GM08714 (cell line): ENCODE measurements at regions not wholly inside any gene's neighbourhood (a gene's known extent, or its start where the extent isn't known, plus 50 kb on each side); places are given as distances from the start of the nearest gene placed in this dataset.

Experiments used
- H3K4me3 ChIP-seq: fragments of 200-500 bp; sonication (Bioruptor generic); 2 replicates; pipeline ENCODE4 v1.5.1; 2014; ENCODE audit warnings: mild to moderate bottlenecking, low read length, inconsistent platforms
- ZNF274 ChIP-seq: IDR thresholded peaks from 2 replicates; pipeline ENCODE4 v1.6.1; 2012; ENCODE audit warnings: mild to moderate bottlenecking, low read depth, low read length

DNA sequence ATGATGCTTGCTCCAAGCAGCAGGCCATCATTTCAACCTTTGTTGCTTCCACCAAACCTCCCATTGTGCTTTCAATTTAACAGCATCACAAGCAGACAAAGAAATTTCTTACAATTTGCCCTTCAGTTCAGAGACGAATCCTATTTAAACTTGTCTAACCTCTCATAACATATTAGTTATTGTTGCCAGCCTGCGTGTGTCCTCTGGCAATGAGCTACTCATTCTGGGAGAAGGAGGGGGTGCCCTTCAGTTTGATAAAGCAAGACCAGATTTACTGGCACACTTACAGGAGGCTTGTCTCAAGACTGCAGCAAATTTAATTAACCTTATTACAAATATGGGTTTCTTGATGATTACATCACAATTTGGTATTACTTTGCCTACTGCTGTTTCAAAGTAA lies 203.6 kb upstream of the SOX5 start:
- H3K4me3 ChIP-seq, result no peak overlapping the region
- TF ChIP-seq ZNF274, result no peak

- no peak overlapping the region for H3K4me3 ChIP-seq
- no peak for TF ChIP-seq ZNF274
These were observed 202.8 kb upstream of the SOX5 start for GRCh38 chr12:24152270-24152669.

GRCh38 chr12:24143928-24144327 lies 194.5 kb upstream of the SOX5 start:
- no peak for TF ChIP-seq ZNF274
- H3K4me3 ChIP-seq, result no peak overlapping the region

DNA sequence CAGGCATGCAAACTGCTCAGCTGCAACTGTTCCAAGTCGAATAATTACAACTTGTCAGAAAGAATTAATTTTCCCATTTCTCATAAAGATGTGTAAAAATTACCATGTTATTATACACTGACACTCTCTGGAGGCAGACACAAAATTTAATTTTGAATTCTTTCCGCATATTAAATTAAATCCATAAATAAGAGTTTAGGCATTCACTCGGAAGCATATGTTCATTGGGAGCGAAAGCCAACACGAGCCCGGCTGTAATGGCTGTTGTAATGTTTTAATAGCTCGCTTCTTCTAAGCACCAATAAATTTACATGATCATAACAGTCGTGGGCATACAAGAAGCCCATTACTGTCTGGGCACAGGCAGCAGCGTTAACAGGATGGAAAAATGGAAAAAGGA lies 189.6 kb upstream of the SOX5 start:
- TF ChIP-seq ZNF274, result no peak

GRCh38 chr12:24138041-24138440 lies 188.6 kb upstream of the SOX5 start:
- no peak overlapping the region for H3K4me3 ChIP-seq
- no peak for TF ChIP-seq ZNF274

More for the DNA sequence above, 189.6 kb upstream of the SOX5 start:
- no peak overlapping the region for H3K4me3 ChIP-seq

GRCh38 chr12:24135158-24135850 lies 185.8 kb upstream of the SOX5 start:
- no peak for TF ChIP-seq ZNF274
- no peak overlapping the region for H3K4me3 ChIP-seq

DNA sequence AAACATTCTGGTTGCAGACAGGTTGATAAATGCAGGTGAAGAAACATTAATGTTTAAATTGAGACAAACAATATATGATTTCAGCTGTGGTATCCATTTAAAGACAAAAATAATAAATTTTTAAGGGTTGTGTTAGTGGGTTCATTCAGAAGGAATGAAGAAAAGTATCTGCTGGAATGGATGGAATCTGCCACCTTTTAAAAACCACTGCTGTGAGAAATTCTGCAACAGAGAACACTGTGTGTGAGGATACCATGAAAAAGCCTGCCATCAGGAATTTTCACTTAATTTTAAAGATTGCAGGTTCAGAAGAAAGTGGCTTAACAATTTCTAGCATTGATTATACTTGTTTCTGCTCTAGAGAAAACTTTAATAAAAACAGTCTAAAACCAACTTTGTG lies 184.6 kb upstream of the SOX5 start:
- TF ChIP-seq ZNF274, result no peak
- no peak overlapping the region for H3K4me3 ChIP-seq

- no peak for TF ChIP-seq ZNF274
- no peak overlapping the region for H3K4me3 ChIP-seq
These were observed 183.9 kb upstream of the SOX5 start for GRCh38 chr12:24133384-24133783.

- H3K4me3 ChIP-seq, result no peak overlapping the region
- TF ChIP-seq ZNF274, result no peak
These were observed 178.7 kb upstream of the SOX5 start for GRCh38 chr12:24127919-24128721.

GRCh38 chr12:24125280-24125679 lies 175.8 kb upstream of the SOX5 start:
- no peak for TF ChIP-seq ZNF274
- no peak overlapping the region for H3K4me3 ChIP-seq

DNA sequence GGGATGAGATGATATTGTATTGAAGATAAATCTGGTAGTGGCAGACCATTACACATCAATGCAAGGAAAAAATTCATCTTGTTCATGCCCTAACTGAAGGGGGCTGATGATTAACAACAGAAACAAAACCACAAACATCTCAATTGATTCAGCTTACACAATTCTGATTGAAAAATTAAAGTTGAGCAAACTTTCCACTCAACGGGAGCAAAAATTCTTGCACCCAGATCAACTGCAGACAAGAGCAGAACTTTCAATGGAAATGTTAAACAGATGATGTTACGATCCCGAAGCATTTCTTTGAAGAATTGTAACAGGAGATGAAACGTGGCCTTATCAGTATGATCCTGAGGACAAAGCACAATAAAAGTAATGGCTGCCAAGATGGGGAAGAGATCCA lies 172.4 kb upstream of the SOX5 start:
- no peak for TF ChIP-seq ZNF274
- H3K4me3 ChIP-seq, result no peak overlapping the region

DNA sequence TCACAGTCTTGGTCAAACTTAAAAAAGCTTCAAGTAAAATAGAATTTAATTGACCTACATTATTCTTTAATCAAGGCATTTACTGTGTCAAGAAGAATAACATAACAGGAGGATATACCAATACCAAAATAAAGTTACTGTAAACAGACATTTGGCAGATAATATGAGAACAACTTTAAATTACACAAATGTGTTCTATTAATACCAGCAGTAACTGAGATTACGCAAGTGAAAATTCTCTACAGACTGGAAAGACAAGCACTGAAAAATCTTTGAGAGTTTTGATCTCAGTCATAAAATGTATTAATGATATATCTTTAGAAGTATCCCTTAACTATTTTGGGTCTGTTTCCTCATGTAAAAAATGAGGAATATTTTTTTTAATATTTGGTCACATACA lies 169.2 kb upstream of the SOX5 start:
- TF ChIP-seq ZNF274, result no peak
- no peak overlapping the region for H3K4me3 ChIP-seq

DNA sequence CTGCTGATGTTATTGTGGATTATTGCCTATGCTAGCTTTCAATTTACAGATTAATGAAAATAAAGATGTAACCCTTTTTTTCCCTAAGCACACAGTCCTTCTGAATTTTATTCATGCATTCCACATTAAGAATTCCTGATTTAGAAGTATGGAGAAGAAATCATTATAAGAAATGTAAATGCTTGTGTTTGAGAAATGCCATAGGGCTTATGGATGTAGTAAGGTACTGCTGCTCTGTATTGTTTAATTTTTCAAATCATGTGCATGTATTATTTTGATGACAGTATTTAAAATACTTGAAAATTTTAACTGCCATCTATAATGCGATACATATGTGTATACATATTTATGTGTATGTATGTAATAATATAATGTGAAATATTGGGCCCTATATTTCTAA lies 167.1 kb upstream of the SOX5 start:
- no peak for TF ChIP-seq ZNF274
- H3K4me3 ChIP-seq, result no peak overlapping the region

- TF ChIP-seq ZNF274, result no peak
- H3K4me3 ChIP-seq, result no peak overlapping the region
These were observed 164.2 kb upstream of the SOX5 start for GRCh38 chr12:24113701-24114100.

DNA sequence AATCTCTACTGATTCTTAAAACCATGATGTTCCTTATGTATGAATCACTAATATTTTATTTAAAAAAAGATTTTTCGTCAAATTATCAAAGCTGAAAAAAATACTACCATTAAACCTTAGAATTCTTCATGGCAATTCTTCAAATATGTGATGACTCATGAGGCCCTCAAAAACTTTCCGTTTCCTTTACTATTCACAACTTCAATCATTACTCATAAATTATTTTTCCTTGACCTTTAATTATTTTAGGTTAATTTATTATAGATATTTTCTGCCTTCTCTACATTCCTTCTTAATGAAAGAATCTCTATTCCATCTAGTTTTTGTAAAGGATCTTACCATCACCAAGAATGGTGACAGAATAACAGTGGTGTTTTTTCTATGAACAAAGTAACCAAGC lies 162.1 kb upstream of the SOX5 start:
- TF ChIP-seq ZNF274, result no peak
- no peak overlapping the region for H3K4me3 ChIP-seq

GRCh38 chr12:24111086-24111485 lies 161.6 kb upstream of the SOX5 start:
- no peak for TF ChIP-seq ZNF274
- H3K4me3 ChIP-seq, result no peak overlapping the region
